ENCODE measurements at regions not wholly inside any gene's neighbourhood (a gene's known extent, or its start where the extent isn't known, plus 50 kb on each side); places are given as distances from the start of the nearest gene placed in this dataset.

DNA sequence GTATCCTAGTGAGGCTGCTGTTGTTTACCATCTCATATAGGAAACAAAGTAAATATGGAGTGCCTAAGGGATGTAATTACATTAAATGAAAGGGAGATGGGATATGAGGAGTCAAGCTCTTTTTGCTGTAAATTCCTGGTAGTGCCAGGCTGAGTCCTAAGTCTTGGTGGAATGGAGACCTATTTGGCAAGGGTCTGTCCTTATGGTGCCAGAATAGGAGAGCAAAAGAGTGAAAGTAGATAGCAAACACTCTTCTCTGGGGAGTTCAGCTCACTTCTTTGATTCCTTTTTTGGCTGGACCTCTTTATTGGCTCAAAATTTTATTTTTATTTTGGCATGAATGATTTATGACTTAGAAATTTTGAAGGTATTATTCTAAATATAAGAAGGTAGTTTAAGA lies 380.8 kb downstream of the TMEM232 start:
- Mint-ChIP-seq H3K27ac (no peak overlapping the region), H3K9me3 (peaks cover 20% of the 10 kb centered on the region), H3K27me3 (ENCODE audit: insufficient read depth) (no peaks in the 10 kb centered on the region; the same call in 1 of the 2 replicates), H3K36me3 (ENCODE audit: low read depth) (no peaks in the 10 kb centered on the region), H3K4me3 (no peak overlapping the region), H3K4me1 (ENCODE audit: low read depth) (no peaks in the 10 kb centered on the region)
- no peak for DNase-seq
- TF ChIP-seq, protein P1, sequence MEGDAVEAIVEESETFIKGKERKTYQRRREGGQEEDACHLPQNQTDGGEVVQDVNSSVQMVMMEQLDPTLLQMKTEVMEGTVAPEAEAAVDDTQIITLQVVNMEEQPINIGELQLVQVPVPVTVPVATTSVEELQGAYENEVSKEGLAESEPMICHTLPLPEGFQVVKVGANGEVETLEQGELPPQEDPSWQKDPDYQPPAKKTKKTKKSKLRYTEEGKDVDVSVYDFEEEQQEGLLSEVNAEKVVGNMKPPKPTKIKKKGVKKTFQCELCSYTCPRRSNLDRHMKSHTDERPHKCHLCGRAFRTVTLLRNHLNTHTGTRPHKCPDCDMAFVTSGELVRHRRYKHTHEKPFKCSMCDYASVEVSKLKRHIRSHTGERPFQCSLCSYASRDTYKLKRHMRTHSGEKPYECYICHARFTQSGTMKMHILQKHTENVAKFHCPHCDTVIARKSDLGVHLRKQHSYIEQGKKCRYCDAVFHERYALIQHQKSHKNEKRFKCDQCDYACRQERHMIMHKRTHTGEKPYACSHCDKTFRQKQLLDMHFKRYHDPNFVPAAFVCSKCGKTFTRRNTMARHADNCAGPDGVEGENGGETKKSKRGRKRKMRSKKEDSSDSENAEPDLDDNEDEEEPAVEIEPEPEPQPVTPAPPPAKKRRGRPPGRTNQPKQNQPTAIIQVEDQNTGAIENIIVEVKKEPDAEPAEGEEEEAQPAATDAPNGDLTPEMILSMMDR (IDR thresholded peaks at IDR 0.05): no peak

DNA sequence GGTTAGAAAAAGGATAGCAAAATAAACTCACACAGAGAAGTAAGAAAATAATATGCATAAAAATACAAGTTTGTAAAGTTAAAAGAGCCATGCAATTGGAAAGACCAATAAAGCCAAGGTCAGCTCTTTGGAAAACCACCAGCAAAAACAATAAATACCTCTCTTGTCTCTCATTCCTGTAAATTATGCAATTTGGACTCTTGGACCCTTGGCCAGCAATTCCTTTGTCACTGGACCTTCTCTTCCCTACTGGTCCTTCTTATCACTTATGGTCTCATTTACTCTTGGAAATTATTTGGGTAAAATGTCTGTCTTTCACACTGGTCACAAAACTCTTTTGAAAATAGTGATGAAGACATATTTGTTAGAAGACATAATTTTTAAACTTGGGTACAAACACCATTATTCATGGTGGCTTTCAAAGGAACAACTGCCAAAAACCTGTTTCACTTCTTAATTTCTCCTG lies 379.5 kb downstream of the TMEM232 start:
- DNase-seq: no peak
- Mint-ChIP-seq H3K4me1 (ENCODE audit: low read depth) (no peaks in the 10 kb centered on the region), H3K4me3 (no peak overlapping the region), H3K9me3 (peaks cover 24% of the 10 kb centered on the region), H3K27ac (no peak overlapping the region), H3K27me3 (ENCODE audit: insufficient read depth) (no peaks in the 10 kb centered on the region; the same call in 1 of the 2 replicates), H3K36me3 (ENCODE audit: low read depth) (no peaks in the 10 kb centered on the region)
- TF ChIP-seq, protein P1 (IDR thresholded peaks at IDR 0.05): no peak

- no peak for DNase-seq
- Mint-ChIP-seq H3K27ac (no peak overlapping the region), H3K4me1 (ENCODE audit: low read depth) (no peaks in the 10 kb centered on the region), H3K27me3 (ENCODE audit: insufficient read depth) (no peaks in the 10 kb centered on the region; the same call in 1 of the 2 replicates), H3K4me3 (no peak overlapping the region), H3K36me3 (ENCODE audit: low read depth) (no peaks in the 10 kb centered on the region), H3K9me3 (peaks cover 18% of the 10 kb centered on the region)
- TF ChIP-seq, protein P1 (IDR thresholded peaks at IDR 0.05): no peak
Observed at GRCh38 chr5:110347781-110348180, 378.7 kb downstream of the TMEM232 start.

GRCh38 chr5:110351430-110351829 lies 375.0 kb downstream of the TMEM232 start:
- TF ChIP-seq, protein P1 (IDR thresholded peaks at IDR 0.05): no peak
- Mint-ChIP-seq H3K4me3 (no peak overlapping the region), H3K9me3 (peaks cover 33% of the 10 kb centered on the region), H3K27ac (no peak overlapping the region), H3K36me3 (ENCODE audit: low read depth) (no peaks in the 10 kb centered on the region), H3K4me1 (ENCODE audit: low read depth) (no peaks in the 10 kb centered on the region), H3K27me3 (ENCODE audit: insufficient read depth) (peaks cover 2% of the 10 kb centered on the region; the same call in 1 of the 2 replicates)
- no peak for DNase-seq

- Mint-ChIP-seq H3K27ac (no peak overlapping the region), H3K36me3 (ENCODE audit: low read depth) (no peaks in the 10 kb centered on the region), H3K27me3 (ENCODE audit: insufficient read depth) (peaks cover 2% of the 10 kb centered on the region; the same call in 1 of the 2 replicates), H3K4me3 (no peak overlapping the region), H3K4me1 (ENCODE audit: low read depth) (no peaks in the 10 kb centered on the region), H3K9me3 (peaks cover 50% of the 10 kb centered on the region)
- no peak for DNase-seq
- TF ChIP-seq, protein P1 (IDR thresholded peaks at IDR 0.05): no peak
Observed at GRCh38 chr5:110354311-110354710, 372.2 kb downstream of the TMEM232 start.

All from HFFc6 (cell line).